Adrenal gland (tissue), 5 donors: ENCODE measurements at regions not wholly inside any gene's neighbourhood (a gene's known extent, or its start where the extent isn't known, plus 50 kb on each side); places are given as distances from the start of the nearest gene placed in this dataset.

Experiments
- CTCF ChIP-seq, 6 experiments: fragments of 450-650 bp in 4 of 6; fragments of 200-600 bp in 2 of 6; sonication (generic) in 1 of 6; IDR thresholded peaks; 1 replicate in 5 of 6; 2 replicates in 1 of 6; pipeline versions ENCODE4 v1.5.1 to v1.8.0; 2016 to 2021; ENCODE audit warnings: antibody characterized with exemption in 6 of 6, mild to moderate bottlenecking in 2 of 6, moderate library complexity in 1 of 6
- POLR2A ChIP-seq, 2 donors: fragments of 450-650 bp; IDR thresholded peaks; one replicate each; pipeline ENCODE4 v1.6.1; 2017; ENCODE audit warnings: antibody characterized with exemption in 2 of 2, mild to moderate bottlenecking in 2 of 2, moderate library complexity in 1 of 2
- donor health status: DM: no; HTN: no; CAD: no.

- TF ChIP-seq CTCF (IDR thresholded peaks at IDR 0.05): no peak
- TF ChIP-seq POLR2A (IDR thresholded peaks at IDR 0.05): no peak
Observed at GRCh38 chr11:91959411-91959810, 265.2 kb upstream of the FAT3 start.
